A549 (cell line): ENCODE measurements at regions not wholly inside any gene's neighbourhood (a gene's known extent, or its start where the extent isn't known, plus 50 kb on each side); places are given as distances from the start of the nearest gene placed in this dataset.

ENCODE experiments used
- CBX2 ChIP-seq: fragments of 200-600 bp; sonication (generic); IDR thresholded peaks from 2 replicates; pipeline ENCODE4 v1.6.1; 2016; ENCODE audit warnings: low read depth, mild to moderate bottlenecking, borderline replicate concordance
- MYC ChIP-seq: IDR thresholded peaks from 2 replicates; pipeline ENCODE4 v1.6.1; 2012; ENCODE audit warnings: mild to moderate bottlenecking, inconsistent platforms, low read length, improper control_type of control experiment, borderline replicate concordance
- NFE2L2 ChIP-seq: fragments of 150-350 bp; conservative IDR thresholded peaks from 2 replicates; pipeline ENCODE4 v1.6.1; 2014; ENCODE audit warnings: low read length
- NR3C1 ChIP-seq: fragments of >200 bp; sonication (Bioruptor Twin); formaldehyde crosslinking; IDR thresholded peaks from 3 replicates; pipeline ENCODE4 v1.6.1; 2017
- POLR2A ChIP-seq: IDR thresholded peaks from 2 replicates; pipeline ENCODE4 v1.6.1; 2012; ENCODE audit warnings: mild to moderate bottlenecking, low read length
- RNF2 ChIP-seq: fragments of 200-600 bp; sonication (generic); IDR thresholded peaks from 2 replicates; pipeline ENCODE4 v1.6.1; 2016; ENCODE audit warnings: low read depth, mild to moderate bottlenecking, antibody characterized with exemption, moderate library complexity, borderline replicate concordance
- TF ChIP-seq, protein P1 (sequence below): fragments of 200-600 bp; sonication (generic); IDR thresholded peaks from 2 replicates; pipeline ENCODE4 v1.6.1; 2016; ENCODE audit warnings: antibody characterized with exemption, mild to moderate bottlenecking, moderate library complexity
- TF ChIP-seq, protein P2 (sequence below): fragments of >200 bp; sonication (Bioruptor Twin); formaldehyde crosslinking; IDR thresholded peaks from 3 replicates; pipeline ENCODE4 v1.5.1; 2016

DNA sequence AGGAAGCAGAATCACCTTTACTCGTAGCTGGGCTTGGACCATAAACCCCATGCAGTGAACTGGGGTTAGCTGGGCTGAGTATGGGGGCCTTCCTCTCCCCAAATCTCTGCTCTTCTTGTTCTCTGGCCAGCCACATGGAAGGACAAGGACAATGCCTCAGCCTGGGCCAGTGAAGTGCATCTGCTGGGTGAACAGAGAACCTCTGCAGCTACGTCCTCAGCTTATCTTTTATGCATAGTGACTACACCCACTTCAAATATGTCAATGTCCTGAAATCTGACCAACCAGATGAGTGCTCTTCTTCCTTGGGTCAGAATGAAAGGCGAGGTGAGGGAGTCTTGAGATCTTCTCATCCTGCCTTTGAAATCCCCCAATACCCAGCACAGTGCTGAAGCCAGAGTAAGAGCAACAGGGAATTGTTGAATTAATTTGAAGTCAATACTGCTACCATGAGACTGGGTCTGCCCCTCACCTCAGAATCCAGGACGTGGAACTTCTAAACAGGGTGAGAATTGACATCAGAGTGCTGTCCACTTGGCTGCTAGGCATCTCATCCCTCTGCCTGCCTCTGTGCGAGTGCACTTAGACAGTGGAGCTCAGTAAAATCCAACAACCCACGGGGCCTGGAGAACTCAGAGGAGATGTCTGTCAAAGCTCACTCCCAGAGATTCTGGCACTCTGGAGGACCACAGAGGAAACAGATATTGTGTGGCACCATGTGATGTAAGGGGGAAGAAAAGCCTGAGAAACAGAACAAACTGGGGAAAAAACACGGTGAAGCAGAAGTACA is 99.0 kb downstream of the IER5 start:
- TF ChIP-seq, protein P1, sequence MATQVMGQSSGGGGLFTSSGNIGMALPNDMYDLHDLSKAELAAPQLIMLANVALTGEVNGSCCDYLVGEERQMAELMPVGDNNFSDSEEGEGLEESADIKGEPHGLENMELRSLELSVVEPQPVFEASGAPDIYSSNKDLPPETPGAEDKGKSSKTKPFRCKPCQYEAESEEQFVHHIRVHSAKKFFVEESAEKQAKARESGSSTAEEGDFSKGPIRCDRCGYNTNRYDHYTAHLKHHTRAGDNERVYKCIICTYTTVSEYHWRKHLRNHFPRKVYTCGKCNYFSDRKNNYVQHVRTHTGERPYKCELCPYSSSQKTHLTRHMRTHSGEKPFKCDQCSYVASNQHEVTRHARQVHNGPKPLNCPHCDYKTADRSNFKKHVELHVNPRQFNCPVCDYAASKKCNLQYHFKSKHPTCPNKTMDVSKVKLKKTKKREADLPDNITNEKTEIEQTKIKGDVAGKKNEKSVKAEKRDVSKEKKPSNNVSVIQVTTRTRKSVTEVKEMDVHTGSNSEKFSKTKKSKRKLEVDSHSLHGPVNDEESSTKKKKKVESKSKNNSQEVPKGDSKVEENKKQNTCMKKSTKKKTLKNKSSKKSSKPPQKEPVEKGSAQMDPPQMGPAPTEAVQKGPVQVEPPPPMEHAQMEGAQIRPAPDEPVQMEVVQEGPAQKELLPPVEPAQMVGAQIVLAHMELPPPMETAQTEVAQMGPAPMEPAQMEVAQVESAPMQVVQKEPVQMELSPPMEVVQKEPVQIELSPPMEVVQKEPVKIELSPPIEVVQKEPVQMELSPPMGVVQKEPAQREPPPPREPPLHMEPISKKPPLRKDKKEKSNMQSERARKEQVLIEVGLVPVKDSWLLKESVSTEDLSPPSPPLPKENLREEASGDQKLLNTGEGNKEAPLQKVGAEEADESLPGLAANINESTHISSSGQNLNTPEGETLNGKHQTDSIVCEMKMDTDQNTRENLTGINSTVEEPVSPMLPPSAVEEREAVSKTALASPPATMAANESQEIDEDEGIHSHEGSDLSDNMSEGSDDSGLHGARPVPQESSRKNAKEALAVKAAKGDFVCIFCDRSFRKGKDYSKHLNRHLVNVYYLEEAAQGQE = no peak
- TF ChIP-seq NFE2L2 = no peak
- TF ChIP-seq, protein P2, sequence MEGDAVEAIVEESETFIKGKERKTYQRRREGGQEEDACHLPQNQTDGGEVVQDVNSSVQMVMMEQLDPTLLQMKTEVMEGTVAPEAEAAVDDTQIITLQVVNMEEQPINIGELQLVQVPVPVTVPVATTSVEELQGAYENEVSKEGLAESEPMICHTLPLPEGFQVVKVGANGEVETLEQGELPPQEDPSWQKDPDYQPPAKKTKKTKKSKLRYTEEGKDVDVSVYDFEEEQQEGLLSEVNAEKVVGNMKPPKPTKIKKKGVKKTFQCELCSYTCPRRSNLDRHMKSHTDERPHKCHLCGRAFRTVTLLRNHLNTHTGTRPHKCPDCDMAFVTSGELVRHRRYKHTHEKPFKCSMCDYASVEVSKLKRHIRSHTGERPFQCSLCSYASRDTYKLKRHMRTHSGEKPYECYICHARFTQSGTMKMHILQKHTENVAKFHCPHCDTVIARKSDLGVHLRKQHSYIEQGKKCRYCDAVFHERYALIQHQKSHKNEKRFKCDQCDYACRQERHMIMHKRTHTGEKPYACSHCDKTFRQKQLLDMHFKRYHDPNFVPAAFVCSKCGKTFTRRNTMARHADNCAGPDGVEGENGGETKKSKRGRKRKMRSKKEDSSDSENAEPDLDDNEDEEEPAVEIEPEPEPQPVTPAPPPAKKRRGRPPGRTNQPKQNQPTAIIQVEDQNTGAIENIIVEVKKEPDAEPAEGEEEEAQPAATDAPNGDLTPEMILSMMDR = no peak
- TF ChIP-seq POLR2A = no peak
- no peak for TF ChIP-seq CBX2
- TF ChIP-seq MYC = no peak
- no peak for TF ChIP-seq NR3C1
- no peak for TF ChIP-seq RNF2
